ENCODE measurements at regions not wholly inside any gene's neighbourhood (a gene's known extent, or its start where the extent isn't known, plus 50 kb on each side); places are given as distances from the start of the nearest gene placed in this dataset.
"Not testable (repeated sequence)": the region's sequence is repeated elsewhere in the genome, so short reads cannot be mapped to it uniquely, and the experiment has no call there.

DNA sequence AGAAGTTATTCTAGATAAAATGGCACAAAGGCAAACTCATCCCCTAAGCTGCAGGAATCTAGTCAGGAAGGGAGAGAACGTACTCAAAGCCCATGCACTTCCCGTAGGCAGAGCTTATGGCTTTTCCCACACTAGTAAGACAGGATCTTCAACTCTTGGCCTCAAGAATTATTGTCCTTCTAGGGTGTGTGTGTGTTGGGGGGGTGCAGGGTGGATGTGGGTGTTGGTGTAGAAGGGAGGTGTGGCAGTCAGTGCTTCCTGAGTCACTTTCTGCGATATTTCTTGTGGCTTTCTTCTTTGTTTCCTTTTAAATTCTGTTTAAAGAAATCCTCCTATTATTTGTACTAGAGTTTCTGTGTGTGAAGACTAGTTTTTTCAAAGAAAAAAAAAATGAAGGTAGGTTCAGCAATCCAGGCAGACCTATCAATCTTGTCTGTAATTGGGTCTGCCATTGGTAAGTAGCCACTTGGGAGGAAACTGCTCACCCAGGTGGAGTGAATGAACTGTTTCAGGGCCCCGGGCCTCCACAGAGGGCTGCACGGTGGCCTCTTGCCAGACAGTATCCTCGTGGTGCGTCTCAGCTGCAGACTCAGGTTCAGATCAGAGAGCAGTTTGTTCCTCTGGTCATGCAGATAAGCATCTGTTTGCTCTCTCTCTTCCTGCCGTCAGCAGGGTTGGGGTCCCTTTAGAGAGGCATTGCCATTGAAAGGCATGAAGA is 131.9 kb downstream of the NPR3 start:
- DNase-seq = no peak

GRCh38 chr5:32843531-32843895 is 132.4 kb downstream of the NPR3 start:
- DNase-seq = no peak

GRCh38 chr5:32845171-32845570 is 134.1 kb downstream of the NPR3 start:
- DNase-seq = no peak

- DNase-seq = no peak
Observed at GRCh38 chr5:32848120-32848519, 137.0 kb downstream of the NPR3 start.

DNA sequence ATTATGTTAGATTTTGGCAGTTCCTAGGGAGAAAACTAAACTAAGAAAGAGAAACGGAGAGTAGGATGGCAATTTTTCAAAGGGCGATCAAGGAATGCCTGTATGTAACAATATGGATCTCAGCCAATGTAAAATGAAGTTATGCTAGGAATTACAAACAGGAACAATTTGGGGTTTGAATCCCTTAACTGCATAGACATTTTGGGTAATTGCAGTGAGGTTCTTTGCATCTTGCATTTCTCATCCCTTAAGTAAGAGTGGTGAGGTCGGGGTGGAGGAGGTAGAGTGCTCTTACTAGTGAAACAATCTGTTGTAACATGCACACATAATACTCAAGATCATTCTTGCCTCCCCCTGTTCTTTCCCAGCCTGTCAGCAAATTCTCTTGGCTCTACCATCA is 137.6 kb downstream of the NPR3 start:
- no peak for DNase-seq

GRCh38 chr5:32850817-32851496 is 139.8 kb downstream of the NPR3 start:
- DNase-seq = no peak

DNA sequence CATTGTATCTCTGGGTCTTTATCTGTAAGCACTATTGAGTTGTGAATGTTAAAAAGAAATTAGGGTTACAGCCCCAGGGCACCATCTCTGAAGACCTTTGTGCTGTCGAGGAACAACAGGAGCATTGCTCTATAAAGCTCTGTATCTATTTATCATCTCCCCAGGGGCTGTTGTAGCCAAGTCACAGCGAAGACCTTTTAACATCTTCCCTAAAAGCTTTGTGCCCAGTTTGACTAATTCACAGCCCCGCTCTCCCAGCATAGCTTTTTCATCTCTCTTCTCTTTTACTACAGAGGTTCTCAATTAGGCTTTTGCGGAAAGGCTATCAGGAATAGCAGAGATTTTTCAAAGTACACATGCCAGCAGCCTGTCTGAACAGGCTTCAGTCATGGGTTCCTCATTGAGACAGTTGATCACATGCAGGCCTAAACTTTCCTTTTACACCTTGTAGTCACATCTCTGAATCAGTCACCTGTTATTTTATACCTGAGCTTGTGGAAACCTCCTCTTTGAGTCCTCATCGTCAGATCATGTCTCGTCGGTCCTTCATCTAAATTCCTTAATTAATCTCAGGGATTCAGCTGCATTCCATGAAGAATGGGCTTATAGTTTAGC is 140.5 kb downstream of the NPR3 start:
- DNase-seq = no peak

DNA sequence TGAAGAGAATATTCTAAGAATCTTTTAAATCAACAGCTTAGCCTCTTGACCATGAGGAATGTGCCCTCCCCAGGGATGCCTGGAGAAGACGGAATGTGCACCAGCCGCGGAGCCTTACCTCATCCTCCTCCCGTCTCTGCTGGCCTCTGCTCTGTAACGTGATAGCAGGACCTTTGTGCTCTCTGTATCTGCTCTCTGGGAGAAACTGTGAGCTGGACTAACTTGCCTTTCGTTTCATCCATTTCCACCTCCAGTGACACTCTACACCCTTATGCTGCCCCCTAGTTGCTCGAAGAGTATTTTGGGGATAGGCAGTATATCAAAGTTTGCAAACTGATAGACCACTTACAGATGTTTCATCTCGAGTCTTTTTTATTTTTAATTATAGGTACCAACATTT is 141.4 kb downstream of the NPR3 start:
- peak; percentile 33 for DNase-seq

- no peak for DNase-seq
Observed at GRCh38 chr5:32852976-32853375, 141.9 kb downstream of the NPR3 start.

GRCh38 chr5:32854473-32854872 is 143.4 kb downstream of the NPR3 start:
- DNase-seq = no peak

GRCh38 chr5:32859211-32859641 is 148.1 kb downstream of the NPR3 start:
- no peak for DNase-seq

- DNase-seq = no peak
Observed at GRCh38 chr5:32865475-32865874, 154.4 kb downstream of the NPR3 start.

- DNase-seq = no peak
Observed at GRCh38 chr5:32866138-32866537, 155.0 kb downstream of the NPR3 start.

DNA sequence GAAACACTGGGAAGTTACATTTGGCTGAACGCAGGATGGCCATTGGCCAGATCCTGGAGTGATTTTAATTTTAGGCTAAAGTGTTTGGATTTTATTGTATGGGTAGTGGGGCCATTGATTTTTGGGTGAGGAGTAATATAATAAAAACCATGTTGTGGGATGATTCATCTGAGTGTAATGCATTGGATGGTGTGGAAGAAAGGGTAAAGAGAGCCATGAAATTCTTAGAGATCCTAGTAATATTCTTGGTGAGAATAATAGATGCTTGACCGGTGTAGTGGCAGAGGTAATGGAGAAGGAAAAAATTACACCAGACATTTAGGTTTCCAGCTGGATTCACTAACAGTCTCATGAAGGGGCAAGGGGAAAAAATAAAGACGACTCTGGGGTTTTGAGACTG is 158.1 kb downstream of the NPR3 start:
- no peak for DNase-seq

- no peak for DNase-seq
Observed at GRCh38 chr5:32876791-32877190, 165.7 kb downstream of the NPR3 start.

GRCh38 chr5:32879364-32879763 is 168.2 kb downstream of the NPR3 start:
- DNase-seq = not testable (repeated sequence)

- DNase-seq = no peak
Observed at GRCh38 chr5:32880796-32881195, 169.7 kb downstream of the NPR3 start.

DNA sequence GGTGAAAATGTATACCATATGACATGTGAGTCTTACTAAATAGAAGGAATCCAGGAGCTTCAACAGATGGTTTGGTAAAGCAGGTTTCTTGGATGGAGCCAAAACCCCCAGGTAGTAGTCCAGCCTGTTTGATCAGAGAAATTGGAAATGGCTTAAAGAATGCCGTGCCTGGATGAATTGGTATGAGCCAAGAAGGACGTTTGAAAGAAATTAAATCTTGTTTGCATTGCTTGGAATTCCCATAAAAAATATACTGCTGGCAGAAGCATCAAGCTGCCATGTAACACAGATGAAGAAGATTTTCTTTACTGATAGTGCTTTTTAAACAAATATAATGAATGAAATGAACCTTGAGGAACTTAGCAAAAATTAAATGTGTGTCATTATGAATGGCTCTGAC is 176.3 kb downstream of the NPR3 start:
- DNase-seq = no peak

DNA sequence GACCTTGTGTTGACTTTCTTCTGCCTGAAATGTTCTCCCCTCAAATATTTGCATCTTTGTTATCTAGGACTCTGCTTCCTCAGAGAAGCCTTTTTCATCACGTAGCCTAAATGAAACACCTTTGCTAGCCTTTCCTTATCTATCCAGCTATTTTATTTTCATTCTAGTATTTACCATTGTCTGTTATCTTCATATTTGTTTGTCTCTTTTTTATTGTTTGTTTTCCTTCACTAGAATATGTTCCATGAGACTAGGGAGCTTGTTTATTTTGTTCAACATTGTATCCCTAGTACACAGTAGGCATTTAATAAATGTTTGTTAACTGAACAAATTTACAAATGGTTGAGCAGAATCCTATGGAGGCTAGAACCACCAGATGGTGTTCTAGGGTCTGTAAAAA is 178.0 kb downstream of the NPR3 start:
- no peak for DNase-seq

DNA sequence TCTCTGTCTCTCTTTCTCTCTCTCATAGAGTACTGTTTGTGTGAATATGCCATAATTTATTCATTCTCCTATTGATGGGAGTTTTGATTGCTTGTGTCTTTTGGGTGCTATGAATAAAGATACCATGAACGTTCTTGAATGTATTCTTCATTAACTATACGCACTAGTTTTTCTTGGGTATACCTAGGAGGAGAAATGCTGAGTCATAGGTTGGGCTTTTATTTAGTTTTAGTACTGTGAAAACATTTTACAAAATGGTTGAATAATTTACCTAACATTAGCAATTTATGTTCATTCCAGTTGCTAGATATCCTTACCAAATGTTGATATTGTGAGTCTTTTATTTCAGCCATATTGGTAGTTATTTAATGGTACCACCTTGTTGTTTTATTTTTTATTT is 192.5 kb downstream of the NPR3 start:
- no peak for DNase-seq

DNA sequence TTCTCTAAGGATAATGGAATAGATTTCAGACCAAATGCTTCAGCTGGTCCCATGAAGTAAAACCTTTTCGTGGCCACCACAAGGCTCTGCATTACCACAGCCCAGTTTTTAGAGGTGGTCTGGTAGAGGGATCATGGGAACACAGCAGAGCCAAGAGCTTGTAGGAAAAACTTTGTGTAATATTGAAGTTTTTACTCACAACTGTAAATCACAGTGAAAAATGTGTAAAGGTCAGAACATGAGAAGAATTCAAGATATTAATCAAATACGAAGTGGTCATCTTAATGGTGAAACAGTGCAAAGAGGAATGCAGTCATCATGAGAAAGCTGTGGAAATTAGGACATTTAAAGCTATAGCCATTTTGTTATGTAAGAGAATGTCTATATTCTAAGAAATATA is 197.5 kb downstream of the NPR3 start:
- no peak for DNase-seq

DNA sequence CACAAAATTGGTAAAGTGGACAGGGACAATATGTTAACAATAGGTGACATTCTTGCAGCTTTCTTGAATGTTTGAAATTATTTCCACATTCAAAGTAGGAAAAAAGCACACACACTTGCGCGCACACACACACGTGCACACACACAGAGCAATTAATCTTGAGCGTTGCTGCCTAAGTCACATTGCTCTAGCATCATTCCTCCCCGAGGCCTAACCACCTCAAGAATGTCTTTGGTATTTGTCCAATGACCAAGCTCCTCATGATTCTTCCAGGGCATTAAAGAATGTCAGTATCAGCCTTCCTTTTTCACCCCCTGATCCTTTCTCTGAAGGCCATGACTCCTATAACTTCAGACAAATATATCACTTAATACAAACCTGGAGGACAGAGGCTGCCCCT is 198.1 kb downstream of the NPR3 start:
- DNase-seq = no peak

DNA sequence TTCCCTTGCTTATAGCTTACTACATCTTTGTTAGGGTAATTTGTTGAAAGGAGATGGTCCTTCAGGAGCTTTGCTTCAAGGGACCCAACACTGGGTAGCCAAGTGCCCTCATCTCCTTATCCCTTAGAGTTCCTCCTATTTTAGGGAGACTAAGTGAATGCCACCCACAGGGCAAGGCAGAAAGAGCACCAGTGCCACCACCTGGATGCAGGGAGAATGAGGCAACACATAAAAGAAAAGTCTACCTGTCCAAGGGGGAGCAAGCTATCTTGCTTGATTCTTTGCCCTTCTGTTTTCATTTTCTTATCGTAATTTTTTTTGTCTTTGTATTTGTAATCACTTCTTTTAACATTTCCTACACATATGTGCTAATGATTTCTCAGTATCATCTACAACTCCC is 205.5 kb downstream of the NPR3 start:
- DNase-seq = no peak

DNA sequence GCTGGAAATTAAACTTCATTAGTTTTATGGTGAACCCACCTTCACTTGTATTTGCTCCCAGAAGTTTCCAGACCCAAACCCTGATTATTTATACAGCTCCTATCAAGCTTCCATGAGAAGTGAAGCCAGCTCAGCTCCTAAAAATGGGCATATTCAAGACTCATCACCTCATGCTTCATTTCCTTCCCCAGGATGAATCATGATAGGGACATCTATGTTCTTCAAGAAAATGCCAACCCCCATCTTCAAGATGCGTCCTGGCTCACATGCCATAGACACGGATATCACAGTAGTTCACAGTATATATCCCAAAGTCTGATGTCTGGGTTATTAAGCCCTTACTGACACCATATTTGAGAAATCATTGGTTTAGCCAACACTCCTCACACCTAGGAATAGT is 217.6 kb downstream of the NPR3 start:
- no peak for DNase-seq

All from femur (tissue), 1 donor.